ENCODE measurements at regions not wholly inside any gene's neighbourhood (a gene's known extent, or its start where the extent isn't known, plus 50 kb on each side); places are given as distances from the start of the nearest gene placed in this dataset.

- H3K36me3 Mint-ChIP-seq (ENCODE audit: low read depth) = no peaks in the 10 kb centered on the region
- H3K9me3 Mint-ChIP-seq = peaks cover 4% of the 10 kb centered on the region; the same call in 2 of the 3 replicates
These were observed 526.0 kb downstream of the CCSER2 start for GRCh38 chr10:84854439-84854838.

More at GRCh38 chr10:84854439-84854838, 526.0 kb downstream of the CCSER2 start:
- no peak overlapping the region for H3K4me2 ChIP-seq
- H3K36me3 ChIP-seq (ENCODE audit: insufficient read depth) = 0 out of 2 replicates have a peak, but pooled peaks cover 4% of the 10 kb centered on the region
- H2AFZ ChIP-seq = no peak overlapping the region
- no peaks in the 10 kb centered on the region for H3K4me1 ChIP-seq (ENCODE audit: insufficient read depth)
- H3K4me1 Mint-ChIP-seq = peaks cover 5% of the 10 kb centered on the region; the same call in 2 of the 3 replicates
- ATAC-seq = no peak
- H3K27me3 ChIP-seq (ENCODE audit: insufficient read depth) = no peaks in the 10 kb centered on the region
- no peaks in the 10 kb centered on the region for H3K27me3 Mint-ChIP-seq (ENCODE audit: insufficient read depth, low read depth, poor library complexity)
- H3K4me3 ChIP-seq = no peak overlapping the region
- H4K20me1 ChIP-seq (replicated peaks; ENCODE audit: insufficient read depth) = no peaks in the 10 kb centered on the region
- no peaks in the 10 kb centered on the region for H3K9me2 ChIP-seq (ENCODE audit: insufficient read depth)
- H3K79me2 ChIP-seq (replicated peaks; ENCODE audit: insufficient read depth) = no peaks in the 10 kb centered on the region
- H3K4me3 Mint-ChIP-seq = no peak overlapping the region
- no peak overlapping the region for H3K27ac Mint-ChIP-seq
- TF ChIP-seq REST (IDR thresholded peaks at IDR 0.05; ENCODE audit: unreplicated experiment) = no peak
- no peak for TF ChIP-seq ZNF114 (CRISPR knock-in tag; IDR thresholded peaks at IDR 0.05)
- no peak for TF ChIP-seq EZH2phosphoT487 (IDR thresholded peaks at IDR 0.05; ENCODE audit: unreplicated experiment)
- TF ChIP-seq CREB1 (CRISPR knock-in tag; IDR thresholded peaks at IDR 0.05; ENCODE audit: low read depth) = no peak
- no peak for TF ChIP-seq JUNB (IDR thresholded peaks at IDR 0.05; ENCODE audit: unreplicated experiment)
- TF ChIP-seq CTCF (conservative IDR thresholded peaks at IDR 0.05; ENCODE audit: low read depth in 2 of 2) = no peak
- TF ChIP-seq EZH2 (IDR thresholded peaks at IDR 0.05; ENCODE audit: low read depth, unreplicated experiment) = no peak
- TF ChIP-seq NANOG (IDR thresholded peaks at IDR 0.05; ENCODE audit: borderline replicate concordance) = no peak
- TF ChIP-seq ZNF331 (CRISPR knock-in tag; IDR thresholded peaks at IDR 0.05; ENCODE audit: low read depth) = no peak
- TF ChIP-seq, protein P1, sequence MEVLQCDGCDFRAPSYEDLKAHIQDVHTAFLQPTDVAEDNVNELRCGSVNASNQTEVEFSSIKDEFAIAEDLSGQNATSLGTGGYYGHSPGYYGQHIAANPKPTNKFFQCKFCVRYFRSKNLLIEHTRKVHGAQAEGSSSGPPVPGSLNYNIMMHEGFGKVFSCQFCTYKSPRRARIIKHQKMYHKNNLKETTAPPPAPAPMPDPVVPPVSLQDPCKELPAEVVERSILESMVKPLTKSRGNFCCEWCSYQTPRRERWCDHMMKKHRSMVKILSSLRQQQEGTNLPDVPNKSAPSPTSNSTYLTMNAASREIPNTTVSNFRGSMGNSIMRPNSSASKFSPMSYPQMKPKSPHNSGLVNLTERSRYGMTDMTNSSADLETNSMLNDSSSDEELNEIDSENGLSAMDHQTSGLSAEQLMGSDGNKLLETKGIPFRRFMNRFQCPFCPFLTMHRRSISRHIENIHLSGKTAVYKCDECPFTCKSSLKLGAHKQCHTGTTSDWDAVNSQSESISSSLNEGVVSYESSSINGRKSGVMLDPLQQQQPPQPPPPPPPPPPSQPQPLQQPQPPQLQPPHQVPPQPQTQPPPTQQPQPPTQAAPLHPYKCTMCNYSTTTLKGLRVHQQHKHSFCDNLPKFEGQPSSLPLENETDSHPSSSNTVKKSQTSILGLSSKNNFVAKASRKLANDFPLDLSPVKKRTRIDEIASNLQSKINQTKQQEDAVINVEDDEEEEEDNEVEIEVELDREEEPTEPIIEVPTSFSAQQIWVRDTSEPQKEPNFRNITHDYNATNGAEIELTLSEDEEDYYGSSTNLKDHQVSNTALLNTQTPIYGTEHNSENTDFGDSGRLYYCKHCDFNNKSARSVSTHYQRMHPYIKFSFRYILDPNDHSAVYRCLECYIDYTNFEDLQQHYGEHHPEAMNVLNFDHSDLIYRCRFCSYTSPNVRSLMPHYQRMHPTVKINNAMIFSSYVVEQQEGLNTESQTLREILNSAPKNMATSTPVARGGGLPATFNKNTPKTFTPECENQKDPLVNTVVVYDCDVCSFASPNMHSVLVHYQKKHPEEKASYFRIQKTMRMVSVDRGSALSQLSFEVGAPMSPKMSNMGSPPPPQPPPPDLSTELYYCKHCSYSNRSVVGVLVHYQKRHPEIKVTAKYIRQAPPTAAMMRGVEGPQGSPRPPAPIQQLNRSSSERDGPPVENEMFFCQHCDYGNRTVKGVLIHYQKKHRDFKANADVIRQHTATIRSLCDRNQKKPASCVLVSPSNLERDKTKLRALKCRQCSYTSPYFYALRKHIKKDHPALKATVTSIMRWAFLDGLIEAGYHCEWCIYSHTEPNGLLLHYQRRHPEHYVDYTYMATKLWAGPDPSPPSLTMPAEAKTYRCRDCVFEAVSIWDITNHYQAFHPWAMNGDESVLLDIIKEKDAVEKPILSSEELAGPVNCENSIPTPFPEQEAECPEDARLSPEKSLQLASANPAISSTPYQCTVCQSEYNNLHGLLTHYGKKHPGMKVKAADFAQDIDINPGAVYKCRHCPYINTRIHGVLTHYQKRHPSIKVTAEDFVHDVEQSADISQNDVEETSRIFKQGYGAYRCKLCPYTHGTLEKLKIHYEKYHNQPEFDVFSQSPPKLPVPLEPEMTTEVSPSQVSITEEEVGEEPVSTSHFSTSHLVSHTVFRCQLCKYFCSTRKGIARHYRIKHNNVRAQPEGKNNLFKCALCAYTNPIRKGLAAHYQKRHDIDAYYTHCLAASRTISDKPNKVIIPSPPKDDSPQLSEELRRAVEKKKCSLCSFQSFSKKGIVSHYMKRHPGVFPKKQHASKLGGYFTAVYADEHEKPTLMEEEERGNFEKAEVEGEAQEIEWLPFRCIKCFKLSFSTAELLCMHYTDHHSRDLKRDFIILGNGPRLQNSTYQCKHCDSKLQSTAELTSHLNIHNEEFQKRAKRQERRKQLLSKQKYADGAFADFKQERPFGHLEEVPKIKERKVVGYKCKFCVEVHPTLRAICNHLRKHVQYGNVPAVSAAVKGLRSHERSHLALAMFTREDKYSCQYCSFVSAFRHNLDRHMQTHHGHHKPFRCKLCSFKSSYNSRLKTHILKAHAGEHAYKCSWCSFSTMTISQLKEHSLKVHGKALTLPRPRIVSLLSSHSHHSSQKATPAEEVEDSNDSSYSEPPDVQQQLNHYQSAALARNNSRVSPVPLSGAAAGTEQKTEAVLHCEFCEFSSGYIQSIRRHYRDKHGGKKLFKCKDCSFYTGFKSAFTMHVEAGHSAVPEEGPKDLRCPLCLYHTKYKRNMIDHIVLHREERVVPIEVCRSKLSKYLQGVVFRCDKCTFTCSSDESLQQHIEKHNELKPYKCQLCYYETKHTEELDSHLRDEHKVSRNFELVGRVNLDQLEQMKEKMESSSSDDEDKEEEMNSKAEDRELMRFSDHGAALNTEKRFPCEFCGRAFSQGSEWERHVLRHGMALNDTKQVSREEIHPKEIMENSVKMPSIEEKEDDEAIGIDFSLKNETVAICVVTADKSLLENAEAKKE (CRISPR knock-in tag; IDR thresholded peaks at IDR 0.05) = no peak
- TF ChIP-seq POLR2AphosphoS5 (IDR thresholded peaks at IDR 0.05; ENCODE audit: low read depth) = no peak
- no peak for TF ChIP-seq ETS1 (IDR thresholded peaks at IDR 0.05)
- TF ChIP-seq STAT1 (IDR thresholded peaks at IDR 0.05; ENCODE audit: unreplicated experiment) = no peak
- H3F3A ChIP-seq (replicated peaks; ENCODE audit: low read depth) = no peaks in the 10 kb centered on the region
- H3K27ac ChIP-seq (ENCODE audit: low read depth) = no peak overlapping the region
- no peak for DNase-seq (ENCODE audit: low spot score)

Data from GM23338 (cell line).